B cell (primary cell): ENCODE measurements at regions not wholly inside any gene's neighbourhood (a gene's known extent, or its start where the extent isn't known, plus 50 kb on each side); places are given as distances from the start of the nearest gene placed in this dataset.

Experiments
- CTCF ChIP-seq: fragments of 200-600 bp; IDR thresholded peaks from one replicate; pipeline ENCODE4 v1.8.0; 2022; ENCODE audit warnings: antibody characterized with exemption, mild to moderate bottlenecking
- EZH2 ChIP-seq: IDR thresholded peaks from 2 replicates; pipeline ENCODE4 v1.6.1; 2012; ENCODE audit warnings: borderline replicate concordance, low read depth, mild to moderate bottlenecking, moderate library complexity, low read length; ENCODE audit not compliant: insufficient read depth, poor library complexity, severe bottlenecking

GRCh38 chr4:123102897-123103471 is 180.6 kb upstream of the NUDT6 start:
- no peak for TF ChIP-seq EZH2
- TF ChIP-seq CTCF, result peak; percentile 80
